ENCODE measurements at regions not wholly inside any gene's neighbourhood (a gene's known extent, or its start where the extent isn't known, plus 50 kb on each side); places are given as distances from the start of the nearest gene placed in this dataset.

DNA sequence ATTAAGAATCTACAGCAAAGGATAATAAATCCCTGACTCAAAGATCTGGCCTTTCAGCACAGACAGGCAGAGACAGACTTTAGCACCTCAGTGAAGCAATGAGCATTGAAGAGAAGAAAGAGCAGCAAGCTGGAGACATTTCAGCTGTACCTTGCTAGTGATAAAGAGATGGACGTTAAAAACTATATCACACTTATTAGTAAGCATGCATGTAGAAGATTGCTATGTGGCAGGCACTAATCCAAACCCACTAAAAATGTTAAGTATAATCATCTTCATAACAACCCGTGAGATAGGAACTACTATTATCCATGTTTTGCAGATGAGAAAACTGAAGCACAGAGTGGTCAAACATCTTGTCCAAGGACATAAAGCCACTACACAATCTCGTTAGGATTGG lies 1538.3 kb upstream of the FLRT2 start:
- DNase-seq: no peak

DNA sequence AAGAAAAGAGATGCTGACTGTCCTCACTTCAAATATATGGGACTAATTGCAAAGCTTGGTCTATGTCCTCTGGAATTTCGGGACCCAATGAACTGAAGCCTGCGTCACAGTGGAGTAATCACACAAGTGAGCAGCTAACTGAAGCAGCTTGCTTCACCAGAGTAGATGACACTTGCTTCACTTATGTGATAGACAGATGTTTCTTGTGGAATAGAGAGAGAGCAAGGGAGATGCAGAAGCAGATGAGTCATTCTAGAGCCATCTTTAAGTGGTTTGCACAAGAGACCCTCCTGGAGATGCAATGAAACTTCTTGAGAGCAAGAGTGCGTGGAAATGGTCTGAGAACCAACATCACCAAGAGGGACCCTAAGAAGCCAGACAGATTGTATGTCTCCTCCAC lies 1537.1 kb upstream of the FLRT2 start:
- DNase-seq: no peak

DNA sequence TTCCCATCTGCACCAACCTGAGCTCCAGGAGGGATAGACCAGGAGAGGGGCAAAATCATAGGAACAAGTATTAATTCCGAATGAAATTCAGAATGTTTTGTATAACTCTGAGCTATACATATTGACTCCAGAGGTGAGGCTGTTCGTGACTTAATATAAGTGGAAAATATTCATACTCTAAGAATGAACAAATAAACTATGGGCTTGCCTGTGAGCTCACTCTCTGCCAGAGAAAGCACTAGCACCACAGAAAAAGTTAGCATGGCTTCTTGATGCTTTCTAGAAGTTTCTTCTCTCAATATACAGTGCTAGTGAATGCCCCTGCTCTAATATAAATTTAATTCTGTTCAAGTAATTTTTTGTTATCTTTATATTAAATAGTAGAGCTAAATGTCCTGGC lies 1536.4 kb upstream of the FLRT2 start:
- DNase-seq: no peak

DNA sequence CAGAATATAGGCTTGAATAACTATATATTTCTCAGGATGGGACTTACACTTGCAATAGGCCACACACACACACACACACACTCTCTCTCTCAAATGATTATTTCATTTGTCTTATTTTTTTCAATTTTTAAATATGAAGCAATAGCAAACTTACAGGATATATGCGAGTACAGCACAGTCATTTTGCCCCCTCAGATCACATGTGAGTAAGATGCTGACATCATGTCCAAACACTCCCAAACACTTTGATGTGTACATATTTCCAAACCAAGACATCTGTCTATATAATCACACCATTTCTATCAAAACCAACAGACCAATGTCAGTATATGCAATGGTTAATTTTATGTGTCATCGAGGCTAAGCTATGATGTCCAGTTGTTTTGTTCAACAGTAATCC lies 1535.9 kb upstream of the FLRT2 start:
- no peak for DNase-seq

DNA sequence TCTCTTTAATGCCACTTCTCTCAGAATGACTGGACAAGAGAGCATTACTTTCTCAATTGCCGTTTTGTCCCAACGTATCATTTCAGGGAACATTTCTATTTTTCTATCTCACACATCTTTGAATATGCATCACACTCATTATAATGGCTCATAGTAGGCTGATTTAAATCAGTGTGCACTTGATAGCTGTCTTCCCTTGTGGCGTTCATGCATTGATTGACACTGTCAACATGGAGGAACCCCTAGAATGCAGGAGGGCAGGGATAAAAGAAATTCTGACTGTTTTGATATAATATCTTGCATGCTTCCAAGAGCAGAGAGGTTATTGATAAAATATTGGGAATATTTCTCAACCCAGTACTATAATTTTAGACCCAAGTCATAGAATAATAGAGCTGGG lies 1528.9 kb upstream of the FLRT2 start:
- DNase-seq: no peak

DNA sequence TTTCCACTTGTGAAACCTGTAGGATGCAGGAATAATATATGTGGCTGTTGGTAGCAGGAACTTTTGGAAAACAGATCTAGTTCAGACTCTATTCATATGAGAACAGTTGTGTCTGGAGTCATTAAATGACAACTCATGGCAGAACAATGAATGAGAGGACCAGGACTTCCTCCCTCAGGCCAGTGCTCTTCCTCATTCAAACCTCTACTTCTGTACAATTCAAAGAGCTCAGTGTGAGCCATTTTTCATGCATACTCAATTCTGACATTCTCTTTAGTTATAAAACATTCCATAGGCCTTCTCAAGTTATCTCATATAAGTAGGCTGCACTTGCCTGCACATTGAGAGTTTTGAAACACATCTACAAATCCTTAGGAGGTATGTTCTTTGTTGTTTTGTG lies 1526.6 kb upstream of the FLRT2 start:
- DNase-seq: no peak

DNA sequence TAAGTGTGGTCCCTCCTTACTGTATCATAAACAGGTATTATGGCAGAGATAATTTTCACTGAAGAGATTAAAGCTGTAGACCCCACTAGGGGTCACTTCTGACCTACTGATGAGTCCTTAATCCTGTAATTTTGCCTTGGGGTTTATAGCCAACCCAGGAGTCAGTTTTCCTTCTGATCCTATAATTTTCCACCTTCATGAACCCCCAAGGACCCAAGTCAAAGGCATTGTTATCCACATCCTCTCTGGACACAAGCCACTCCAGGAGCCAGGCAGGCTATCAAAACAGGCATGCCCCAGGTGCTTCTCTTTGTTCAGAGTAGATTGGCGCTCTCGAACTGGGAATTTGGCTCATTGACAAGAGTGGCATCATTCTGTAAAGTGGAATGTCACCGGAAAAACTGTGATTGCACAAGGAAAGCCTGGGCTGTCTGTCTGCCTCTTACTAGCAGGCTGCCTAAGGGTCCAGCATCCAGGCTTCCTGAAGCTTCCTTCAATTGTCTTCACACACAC lies 1523.2 kb upstream of the FLRT2 start:
- no peak for DNase-seq

DNA sequence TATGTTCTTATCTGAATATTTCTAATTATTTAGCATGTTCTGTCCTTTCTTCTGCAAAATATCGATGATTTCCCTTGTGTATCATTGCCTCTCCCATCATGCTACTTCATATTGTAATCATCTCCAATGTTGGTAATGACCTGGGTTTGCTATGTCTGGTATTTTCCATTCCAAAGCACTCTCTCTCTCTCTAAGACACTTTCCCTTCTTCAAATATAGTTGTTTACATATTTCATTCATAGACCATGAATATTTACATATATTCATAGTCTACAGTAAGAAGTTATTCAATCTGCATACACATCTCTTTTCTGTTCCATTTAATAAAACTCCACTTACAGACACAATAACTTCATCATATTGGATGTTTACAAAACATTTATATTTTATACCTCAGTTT lies 1516.5 kb upstream of the FLRT2 start:
- no peak for DNase-seq

DNA sequence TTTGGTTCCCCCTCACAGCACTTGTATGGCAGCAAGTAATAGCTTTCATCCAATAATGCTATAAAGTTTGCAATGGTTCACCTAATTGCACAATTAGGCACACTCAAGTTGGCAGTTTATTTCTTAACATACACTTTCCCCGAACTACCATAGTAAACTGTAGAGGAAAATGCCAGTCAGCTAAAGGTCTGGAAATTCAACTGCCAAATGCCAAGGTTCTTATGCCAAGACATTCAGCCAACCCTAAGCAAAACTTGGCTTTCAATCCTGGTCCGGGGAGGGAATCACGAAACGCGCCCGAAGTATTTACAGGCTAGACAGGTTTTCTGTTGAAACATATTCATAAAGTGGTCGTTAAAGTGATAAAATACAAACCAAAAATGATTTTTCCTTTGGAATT lies 1512.4 kb upstream of the FLRT2 start:
- no peak for DNase-seq

DNA sequence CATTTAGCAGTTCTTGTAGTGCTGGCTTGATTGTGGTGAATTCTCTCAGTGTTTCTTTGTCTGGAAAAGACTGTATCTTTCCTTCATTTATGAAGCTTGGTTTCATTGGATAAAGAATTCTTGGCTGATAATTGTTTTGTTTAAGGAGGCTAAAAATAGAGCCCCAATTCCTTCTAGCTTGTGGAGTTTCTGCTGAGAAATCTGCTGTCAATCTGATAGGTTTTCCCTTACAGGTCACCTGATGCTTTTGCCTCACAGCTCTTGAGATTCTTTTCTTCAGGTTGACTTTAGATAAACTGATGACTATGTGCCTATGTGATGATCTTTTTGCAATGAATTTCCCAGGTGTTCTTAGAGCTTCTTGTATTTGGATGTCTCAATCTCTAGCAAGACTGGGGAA lies 1508.5 kb upstream of the FLRT2 start:
- no peak for DNase-seq

DNA sequence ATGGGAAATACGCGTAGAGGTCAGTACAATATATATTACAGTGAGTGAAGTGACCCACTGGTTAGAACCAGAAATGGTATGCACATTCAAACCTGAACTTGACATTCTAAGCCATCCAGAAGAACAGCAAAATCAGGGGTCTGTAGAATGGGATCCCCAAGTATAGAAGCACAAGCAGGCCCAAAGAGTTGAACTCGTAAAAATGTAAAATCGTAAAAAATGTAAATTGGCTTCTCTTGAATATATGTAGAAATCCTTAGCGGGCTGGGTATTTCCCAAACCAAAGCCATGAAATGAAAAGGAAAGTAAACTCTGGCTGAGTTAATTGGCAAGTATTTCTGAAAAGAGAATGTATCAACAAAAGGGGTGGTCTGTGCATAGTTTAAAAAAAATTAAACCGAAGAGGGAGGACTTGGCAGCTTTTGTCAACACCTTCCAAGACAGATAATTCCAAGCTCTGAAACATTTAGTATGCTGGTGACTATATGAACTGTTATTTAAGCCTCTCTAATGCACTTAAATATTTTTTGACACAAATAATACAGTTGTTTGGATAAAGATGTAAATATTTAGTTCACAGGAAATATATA lies 1505.6 kb upstream of the FLRT2 start:
- no peak for DNase-seq

DNA sequence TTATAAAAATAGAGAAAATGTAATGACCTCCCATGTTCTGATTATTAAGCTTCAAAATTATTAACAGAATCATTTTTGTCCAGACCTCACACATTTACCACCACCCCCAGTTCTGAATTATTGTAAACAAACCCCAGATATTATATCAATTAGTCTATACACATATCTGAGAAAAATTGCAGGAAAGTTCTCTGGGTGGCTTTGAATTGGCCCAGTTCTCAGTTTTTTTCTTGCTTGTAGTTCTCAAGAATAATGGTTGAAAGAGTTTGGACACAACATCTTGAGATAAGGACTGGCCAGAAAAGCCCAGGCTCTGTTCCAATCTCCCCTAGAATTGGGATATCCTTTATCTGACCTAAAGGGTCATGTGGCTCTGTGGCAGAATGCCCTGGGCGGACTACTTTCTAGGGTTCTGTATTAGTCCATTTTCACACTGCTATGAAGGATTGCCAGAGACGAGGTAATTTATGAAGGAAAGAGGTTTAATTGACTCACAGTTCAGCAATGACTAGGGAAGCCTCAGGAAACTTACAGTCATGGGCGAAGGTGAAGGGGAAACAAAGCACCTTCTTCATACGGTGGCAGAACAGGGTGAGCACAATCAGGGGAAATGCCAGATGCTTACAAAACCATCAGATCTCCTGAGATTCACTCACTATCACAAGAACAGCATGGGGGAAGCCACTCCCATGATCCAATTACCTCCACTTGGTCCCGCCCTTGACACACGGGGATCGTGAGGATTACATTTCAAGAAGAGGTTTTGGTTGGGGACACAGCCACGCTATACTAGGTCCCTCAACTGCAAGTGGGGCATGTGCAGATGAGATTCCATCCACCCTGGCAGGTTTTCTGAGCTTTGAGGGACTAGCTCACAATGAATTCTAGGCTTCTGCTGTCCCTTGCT lies 1504.6 kb upstream of the FLRT2 start:
- no peak for DNase-seq

DNA sequence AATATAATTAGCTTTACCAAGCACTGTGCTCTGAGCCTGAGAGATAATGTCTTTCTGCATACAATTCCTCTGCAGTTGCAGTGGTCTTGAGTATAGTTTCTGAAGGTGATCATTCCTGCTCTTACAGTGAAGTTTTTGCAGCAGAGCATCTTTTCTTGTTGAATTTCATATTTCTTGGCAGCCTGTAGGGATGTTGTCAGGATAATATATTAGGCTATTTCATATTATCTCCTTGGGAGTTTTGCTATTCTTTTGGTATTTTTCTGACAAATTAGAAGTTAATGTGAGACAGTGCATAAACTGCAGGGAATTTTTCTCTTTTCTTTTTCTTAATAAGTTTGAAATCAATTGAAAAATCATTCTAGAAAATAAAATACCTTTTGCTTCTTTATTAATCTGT lies 1502.6 kb upstream of the FLRT2 start:
- no peak for DNase-seq

DNA sequence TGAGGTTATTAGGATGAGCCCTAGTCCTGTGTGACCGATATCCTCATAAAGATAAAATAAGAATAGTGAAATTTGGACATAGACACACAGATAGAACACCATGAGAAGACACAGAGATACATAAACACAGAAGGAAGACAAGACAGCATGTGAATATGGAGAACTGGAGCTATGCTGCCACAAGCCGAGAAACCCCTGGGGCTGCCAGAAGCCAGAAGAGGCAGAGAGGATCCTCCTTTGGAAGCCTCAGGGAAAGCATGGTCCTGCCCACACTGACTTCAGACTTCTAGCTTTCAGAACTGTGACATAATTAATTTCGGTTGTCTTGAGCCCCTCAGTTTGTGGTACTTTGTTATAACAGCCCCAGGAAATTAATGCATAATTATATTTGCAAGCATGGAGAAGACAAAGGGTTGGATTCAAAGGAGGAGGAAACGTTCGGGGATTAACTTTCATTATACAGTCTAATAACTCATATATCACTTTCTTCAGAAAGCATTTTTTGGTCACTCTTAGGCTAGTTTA lies 1501.8 kb upstream of the FLRT2 start:
- no peak for DNase-seq

DNA sequence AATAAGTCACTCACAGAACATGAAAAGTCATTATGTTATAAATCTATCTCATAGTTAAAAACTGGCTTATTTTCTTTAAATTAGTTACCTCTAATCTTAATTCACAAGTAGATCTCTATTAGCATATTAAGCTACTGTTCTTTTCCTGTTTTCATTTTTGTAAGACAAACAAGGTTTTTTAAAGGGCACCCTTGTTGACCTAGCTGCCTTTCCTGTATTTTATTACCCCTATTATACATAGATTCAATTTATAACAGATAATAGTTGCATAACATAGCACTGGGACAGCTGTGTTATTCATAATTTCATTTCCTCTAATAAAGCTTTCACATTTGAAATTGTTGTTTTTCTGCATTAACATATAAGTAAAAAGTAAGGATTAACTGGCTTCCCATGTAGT lies 1500.7 kb upstream of the FLRT2 start:
- no peak for DNase-seq

DNA sequence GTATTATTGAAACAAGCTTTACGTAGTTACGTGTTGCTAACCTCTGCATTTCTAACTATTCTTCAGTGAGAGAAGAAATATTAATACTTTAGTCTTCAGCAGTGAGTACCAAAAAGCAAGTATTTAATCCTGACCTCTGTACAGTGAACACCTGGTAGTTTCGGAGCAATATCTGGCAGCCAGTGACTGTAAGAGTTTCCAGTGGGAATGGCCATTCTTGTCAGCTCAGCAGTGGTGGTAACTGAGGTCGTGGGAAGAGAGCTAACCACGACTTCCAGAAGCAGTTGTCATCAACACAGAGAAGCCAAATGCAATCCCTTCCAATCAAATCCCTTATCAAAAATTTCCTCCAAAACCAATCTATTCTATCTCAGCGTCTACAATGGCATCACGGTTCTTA lies 1500.2 kb upstream of the FLRT2 start:
- DNase-seq: no peak

DNA sequence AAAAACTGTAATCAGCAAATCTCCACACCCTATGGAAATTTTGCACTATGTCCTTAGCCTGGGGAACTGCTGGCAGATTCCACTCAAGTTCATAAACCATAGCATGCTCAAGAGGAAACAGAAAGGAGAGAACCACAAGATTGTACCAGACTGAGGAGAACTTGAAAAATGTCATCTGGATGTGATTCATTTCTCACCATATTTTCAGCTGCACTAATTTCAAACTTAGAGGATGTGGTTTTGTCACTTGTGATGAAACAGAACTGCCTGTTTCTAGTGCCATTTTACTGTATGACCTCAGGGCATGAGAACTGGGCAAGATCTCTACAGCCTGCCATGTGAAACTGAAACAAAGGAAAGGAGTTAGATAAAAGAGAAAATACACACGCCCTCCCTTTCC lies 1493.1 kb upstream of the FLRT2 start:
- no peak for DNase-seq

DNA sequence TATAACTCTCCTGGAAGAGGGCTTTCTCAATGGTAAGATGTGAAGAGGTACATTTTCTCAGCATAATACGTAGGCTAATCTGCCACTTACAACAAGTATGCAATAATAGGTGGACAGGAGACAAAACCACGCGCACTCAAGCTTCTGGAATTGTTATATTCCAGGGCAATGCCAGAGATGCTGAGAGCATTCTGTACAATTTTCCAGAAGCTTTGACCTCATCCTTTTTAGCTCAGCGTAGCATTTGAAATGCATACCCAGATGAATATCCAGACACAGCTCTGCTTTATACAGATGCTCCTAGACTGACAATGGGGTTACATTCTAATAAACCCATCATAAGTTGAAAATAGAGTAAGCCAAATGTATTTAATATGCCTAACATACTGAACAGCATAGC lies 1492.4 kb upstream of the FLRT2 start:
- DNase-seq: no peak

DNA sequence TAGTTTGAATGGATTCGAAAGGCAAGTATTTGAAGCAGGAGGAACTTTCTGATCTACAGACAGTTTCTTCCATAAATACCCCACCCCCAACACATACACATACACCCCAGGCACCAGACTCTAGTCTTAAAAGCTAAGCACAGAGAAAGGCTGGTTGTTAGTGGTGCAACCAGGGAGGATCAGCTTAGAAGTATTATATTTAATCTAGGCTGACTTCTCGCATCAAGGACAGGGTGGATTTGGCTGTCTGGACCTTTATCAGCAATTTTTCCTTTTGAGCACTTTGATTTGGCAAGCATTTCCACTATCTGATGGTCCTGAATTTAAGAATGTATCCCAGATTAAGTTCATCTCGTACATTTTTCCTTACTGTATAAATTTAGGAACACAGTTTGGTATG lies 1489.8 kb upstream of the FLRT2 start:
- no peak for DNase-seq

DNA sequence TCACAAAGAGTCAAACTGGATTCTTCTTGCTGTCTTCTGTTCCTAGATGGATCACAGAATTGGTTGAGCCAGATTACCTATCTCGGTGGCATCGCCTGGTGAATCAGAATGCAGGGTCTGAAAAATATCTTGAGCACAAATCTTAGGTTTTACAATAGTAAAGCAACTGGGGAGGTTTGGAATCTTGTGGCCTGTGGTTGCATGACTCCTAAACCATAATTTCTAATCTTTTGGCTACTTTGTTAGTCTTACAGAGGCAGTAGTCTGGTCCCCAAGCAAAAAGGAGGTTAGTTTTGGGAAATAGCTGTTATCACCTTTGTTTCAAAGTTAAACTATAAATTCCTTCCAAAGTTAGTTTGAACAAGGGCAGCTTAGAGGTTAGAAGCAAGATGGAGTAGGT lies 1488.5 kb upstream of the FLRT2 start:
- DNase-seq: no peak

DNA sequence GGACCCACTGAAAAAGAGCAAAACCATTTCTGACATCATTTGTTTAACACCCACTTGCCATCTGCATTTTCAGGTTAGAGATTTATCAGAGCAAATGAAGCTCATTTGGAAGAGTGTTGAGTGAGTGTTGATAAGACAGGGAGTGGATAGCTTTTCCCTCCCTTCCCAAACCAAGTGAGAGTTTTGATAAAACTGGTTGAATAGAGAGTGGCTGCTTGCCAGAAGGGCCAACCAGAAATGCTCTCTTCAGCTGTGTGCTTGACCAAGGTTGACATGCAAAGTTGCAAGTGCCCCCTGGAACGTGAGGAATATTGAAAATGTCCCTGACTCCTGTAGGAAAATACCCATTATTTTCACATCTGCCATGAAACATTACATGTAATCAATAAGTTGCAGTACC lies 1487.0 kb upstream of the FLRT2 start:
- no peak for DNase-seq

DNA sequence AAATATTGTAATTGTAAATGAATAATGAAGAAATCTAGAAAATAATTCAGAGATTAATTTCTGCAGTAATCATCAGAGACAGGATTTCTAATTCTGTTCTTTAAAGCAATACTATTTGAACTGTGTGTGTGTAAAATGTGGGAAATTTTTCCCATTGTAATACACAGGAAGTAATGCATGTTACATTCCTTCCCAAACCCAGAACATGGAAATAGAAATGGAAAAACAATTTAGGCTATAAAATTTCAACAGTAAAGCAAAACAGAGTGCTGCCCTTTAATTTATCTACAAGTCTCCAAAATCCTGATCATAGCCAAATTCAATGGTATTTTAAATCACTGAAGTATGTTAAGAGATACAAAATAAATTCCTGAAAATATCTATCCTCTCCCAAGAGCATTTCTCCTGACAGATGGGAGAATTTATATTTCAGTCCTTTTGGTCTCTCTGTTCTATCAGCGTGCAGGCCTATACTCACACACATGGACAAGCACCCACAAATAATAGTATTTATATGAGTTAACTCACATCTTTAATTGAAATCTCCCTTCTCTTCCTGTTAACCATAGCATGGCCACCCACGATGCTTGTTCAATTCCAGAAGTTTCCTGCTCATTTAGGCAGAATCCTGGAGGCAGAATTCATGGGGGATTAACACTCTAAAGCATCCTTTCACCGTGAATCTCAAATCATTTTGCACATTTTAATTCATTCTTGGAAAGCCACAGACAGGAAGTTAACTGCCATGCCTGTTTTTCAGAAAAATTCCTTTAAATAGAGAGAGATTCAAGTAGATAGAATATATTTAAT lies 1465.4 kb upstream of the FLRT2 start:
- DNase-seq: no peak

DNA sequence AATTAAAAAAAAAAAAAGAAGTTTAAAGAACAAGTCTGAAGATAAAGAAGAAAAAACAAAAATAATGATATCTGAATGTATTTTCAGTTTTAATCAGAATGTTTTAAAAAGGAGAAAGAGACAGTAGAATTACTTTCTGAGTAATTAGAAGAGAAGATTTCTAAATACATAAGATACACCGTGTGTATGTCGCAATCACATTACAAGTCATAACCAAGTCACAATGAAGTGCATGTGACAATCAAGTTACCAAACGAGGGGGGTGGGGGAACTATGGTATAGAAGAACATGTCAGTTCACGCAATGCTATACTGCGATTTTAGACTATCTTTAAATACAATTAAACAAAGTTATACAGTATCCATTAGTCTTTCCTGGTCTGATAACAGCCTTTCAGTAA lies 1464.1 kb upstream of the FLRT2 start:
- no peak for DNase-seq

DNA sequence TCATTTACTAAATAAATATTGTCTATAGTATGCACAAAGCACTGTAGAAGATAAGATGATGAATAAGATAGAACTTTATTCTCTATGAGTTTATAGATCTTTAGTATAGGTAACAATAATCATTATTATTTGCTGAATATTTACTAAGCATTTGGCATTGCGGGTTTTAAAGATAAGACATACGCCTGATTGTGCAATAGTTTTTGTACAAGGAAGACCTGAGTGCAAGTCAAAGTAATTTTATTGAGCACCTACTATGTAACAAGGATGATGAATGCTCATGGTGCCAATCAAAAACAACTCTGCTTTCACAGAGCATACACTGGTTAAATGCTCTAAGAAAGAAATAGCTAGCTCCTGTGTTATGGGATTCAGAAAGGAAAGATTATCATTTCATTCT lies 1461.7 kb upstream of the FLRT2 start:
- no peak for DNase-seq
